ENCODE measurements at regions not wholly inside any gene's neighbourhood (a gene's known extent, or its start where the extent isn't known, plus 50 kb on each side); places are given as distances from the start of the nearest gene placed in this dataset. TPM values are rescaled to one million over a fixed set of nuclear protein-coding genes. Genes with fewer than 3 reads are reported as not detected.

DNA sequence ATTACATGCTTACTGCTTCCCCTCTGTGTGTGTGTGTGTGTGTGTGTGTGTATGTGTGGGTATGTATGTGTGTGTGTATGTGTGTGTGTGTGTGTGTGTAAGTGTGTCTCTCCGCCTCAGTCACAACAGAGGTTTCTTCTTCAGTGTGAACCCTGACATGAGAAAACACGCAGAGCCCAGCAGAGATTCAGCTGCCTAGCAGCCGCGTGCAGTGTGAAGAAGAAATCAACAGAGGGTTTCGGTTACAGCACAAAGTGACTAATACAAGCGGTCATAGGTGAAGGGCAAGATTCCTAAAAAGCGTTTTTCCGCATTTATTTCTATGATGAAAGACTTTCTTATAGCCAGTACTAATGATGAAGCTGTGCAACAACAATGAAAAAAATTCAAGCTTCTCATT lies 55.3 kb upstream of the ZFP42 start:
- H3K9me3 ChIP-seq (ENCODE audit: low read depth) = no peaks in the 10 kb centered on the region
- no peaks in the 10 kb centered on the region for H3K79me2 ChIP-seq (ENCODE audit: low read depth)
- H3F3A ChIP-seq (ENCODE audit: low read depth) = no peaks in the 10 kb centered on the region
- no peaks in the 10 kb centered on the region for H3K9me3 Mint-ChIP-seq
- H3K27me3 Mint-ChIP-seq (ENCODE audit: insufficient read depth, low read depth) = no peaks in the 10 kb centered on the region
- no peaks in the 10 kb centered on the region for H4K20me1 ChIP-seq (ENCODE audit: low read depth)
- H3K4me1 ChIP-seq = no peaks in the 10 kb centered on the region
- TF ChIP-seq EZH2 (IDR thresholded peaks at IDR 0.05) (no peak), CTCF (IDR thresholded peaks at IDR 0.05) (no peak), EZH2phosphoT487 (IDR thresholded peaks at IDR 0.05) (no peak)
- H3K9ac ChIP-seq = no peak overlapping the region
- no peak overlapping the region for H3K27ac Mint-ChIP-seq
- H3K36me3 ChIP-seq = no peaks in the 10 kb centered on the region
- H3K27ac ChIP-seq = no peak overlapping the region
- H3K4me3 ChIP-seq = no peak overlapping the region
- H3K36me3 Mint-ChIP-seq = no peaks in the 10 kb centered on the region
- H3K27me3 ChIP-seq = no peaks in the 10 kb centered on the region
- H3K4me2 ChIP-seq = no peak overlapping the region
- DNase-seq (ENCODE audit: low spot score) = no peak
- no peaks in the 10 kb centered on the region for H3K4me1 Mint-ChIP-seq
- no peak overlapping the region for H2AFZ ChIP-seq (replicated peaks)
- H3K4me3 Mint-ChIP-seq = no peak overlapping the region

- Histone ChIP-seq H3K9me3 (ENCODE audit: low read depth) (no peaks in the 10 kb centered on the region), H3K4me3 (no peak overlapping the region), H4K20me1 (ENCODE audit: low read depth) (no peaks in the 10 kb centered on the region), H3K36me3 (no peaks in the 10 kb centered on the region), H2AFZ (replicated peaks) (no peak overlapping the region), H3K79me2 (ENCODE audit: low read depth) (no peaks in the 10 kb centered on the region), H3K27me3 (no peaks in the 10 kb centered on the region), H3K9ac (no peak overlapping the region), H3K4me1 (no peaks in the 10 kb centered on the region), H3K27ac (no peak overlapping the region), H3F3A (ENCODE audit: low read depth) (no peaks in the 10 kb centered on the region), H3K4me2 (no peak overlapping the region)
- Mint-ChIP-seq H3K9me3 (no peaks in the 10 kb centered on the region), H3K4me1 (no peaks in the 10 kb centered on the region), H3K27ac (no peak overlapping the region), H3K4me3 (no peak overlapping the region), H3K36me3 (no peaks in the 10 kb centered on the region), H3K27me3 (ENCODE audit: insufficient read depth, low read depth) (no peaks in the 10 kb centered on the region)
- no peak for DNase-seq (ENCODE audit: low spot score)
- TF ChIP-seq EZH2phosphoT487 (IDR thresholded peaks at IDR 0.05) (no peak), CTCF (IDR thresholded peaks at IDR 0.05) (no peak), EZH2 (IDR thresholded peaks at IDR 0.05) (no peak)
Measured at GRCh38 chr4:187942968-187943367, 52.6 kb upstream of the ZFP42 start.

GRCh38 chr4:187944179-187944578 lies 51.4 kb upstream of the ZFP42 start:
- Histone ChIP-seq H3K4me3 (no peak overlapping the region), H2AFZ (replicated peaks) (no peak overlapping the region), H3K79me2 (ENCODE audit: low read depth) (no peaks in the 10 kb centered on the region)

More at GRCh38 chr4:187944179-187944578, 51.4 kb upstream of the ZFP42 start:
- no peaks in the 10 kb centered on the region for H3K9me3 ChIP-seq (ENCODE audit: low read depth)
- Mint-ChIP-seq H3K36me3 (no peaks in the 10 kb centered on the region), H3K9me3 (no peaks in the 10 kb centered on the region), H3K27me3 (ENCODE audit: insufficient read depth, low read depth) (no peaks in the 10 kb centered on the region), H3K4me3 (no peak overlapping the region), H3K4me1 (no peaks in the 10 kb centered on the region), H3K27ac (no peak overlapping the region)
- H3F3A ChIP-seq (ENCODE audit: low read depth) = no peaks in the 10 kb centered on the region
- H3K27ac ChIP-seq = no peak overlapping the region
- no peaks in the 10 kb centered on the region for H4K20me1 ChIP-seq (ENCODE audit: low read depth)
- DNase-seq (ENCODE audit: low spot score) = no peak
- H3K27me3 ChIP-seq = no peaks in the 10 kb centered on the region
- H3K4me2 ChIP-seq = no peak overlapping the region
- TF ChIP-seq EZH2 (IDR thresholded peaks at IDR 0.05) (no peak), EZH2phosphoT487 (IDR thresholded peaks at IDR 0.05) (no peak), CTCF (IDR thresholded peaks at IDR 0.05) (no peak)
- no peak overlapping the region for H3K9ac ChIP-seq
- H3K36me3 ChIP-seq = no peaks in the 10 kb centered on the region
- no peaks in the 10 kb centered on the region for H3K4me1 ChIP-seq

Small RNAs in the stretch of these regions (small RNA-seq; reads per million reads assigned to genes)
- not detected for gene MRPS36P2

Data from neural progenitor cell (in vitro differentiated cells).